GM12878 (cell line): ENCODE measurements at regions not wholly inside any gene's neighbourhood (a gene's known extent, or its start where the extent isn't known, plus 50 kb on each side); places are given as distances from the start of the nearest gene placed in this dataset.

ENCODE experiments used
- ATAC-seq: fragments of 200-7000 bp; cut with Tn5 transposase; 3 replicates; pipeline ENCODE4 v1.9.1; 2020; ENCODE audit warnings: mild to moderate bottlenecking, moderate library complexity
- BruUV-seq: library from RNA; stranded (reverse); fragments of 400-500 nt; replicated peaks from 2 replicates; lab custom pipeline; 2021; lab: Mats Ljungman, UMichigan
- CTCF ChIA-PET: fragments of 300-600 bp; sonication (Branson Sonifier 250); formaldehyde crosslinking; extraction: SDS; loops from one replicate; lab custom pipeline; 2021; ENCODE audit warnings: inconsistent platforms; lab: Yijun Ruan, JAX
- POLR2A ChIA-PET: fragments of 350-600 bp; formaldehyde crosslinking; extraction: SDS; loops from one replicate; lab custom pipeline; 2021; ENCODE audit warnings: inconsistent platforms; lab: Charles Lee
- RAD21 ChIA-PET: fragments of 300-600 bp; sonication (Branson Sonifier 250); formaldehyde crosslinking; loops from one replicate; lab custom pipeline; 2023; ENCODE audit warnings: antibody characterized with exemption; ENCODE audit not compliant: unreplicated experiment; lab: Charles Lee
- SMC1A ChIA-PET: fragments of 300-600 bp; sonication (Branson Sonifier 250); formaldehyde crosslinking; loops from one replicate; lab custom pipeline; 2023; ENCODE audit not compliant: unreplicated experiment, uncharacterized antibody; lab: Charles Lee
- DNase-seq: peaks from one replicate; pipeline ENCODE4 v3.0.0-alpha.2; 2011; ENCODE audit warnings: low read depth, low spot score
- FAIRE-seq: peaks from 3 replicates; lab custom pipeline; 2011; peaks lifted over from hg19 to GRCh38; lab: Jason Lieb, UNC
- H2AFZ ChIP-seq: 2 replicates; pipeline ENCODE4 v1.6.0; 2011; ENCODE audit warnings: low read depth, low read length, control low read depth; ENCODE audit not compliant: control insufficient read depth
- H3K27ac ChIP-seq: 2 replicates; pipeline ENCODE4 v1.5.1; 2011; ENCODE audit warnings: control low read depth; ENCODE audit not compliant: control insufficient read depth, insufficient read depth
- H3K27me3 ChIP-seq, 2 experiments: replicated peaks in 1 of 2; 2 replicates each; pipeline versions ENCODE4 v1.6.0 to v1.6.1; 2011; ENCODE audit warnings: low read length in 1 of 2; ENCODE audit not compliant: control insufficient read depth in 2 of 2, insufficient read depth in 2 of 2
- H3K36me3 ChIP-seq, 2 experiments: 2 replicates each; pipeline ENCODE4 v1.5.1; 2011; ENCODE audit warnings: low read length in 1 of 2; ENCODE audit not compliant: control insufficient read depth in 2 of 2, insufficient read depth in 2 of 2
- H3K4me1 ChIP-seq: 2 replicates; pipeline ENCODE4 v1.6.1; 2011; ENCODE audit warnings: mild to moderate bottlenecking, low read length, moderate library complexity, mixed read lengths; ENCODE audit not compliant: control insufficient read depth, insufficient read depth
- H3K4me2 ChIP-seq: 2 replicates; pipeline ENCODE4 v1.6.0; 2011; ENCODE audit warnings: control low read depth; ENCODE audit not compliant: control insufficient read depth, insufficient read depth
- H3K4me3 ChIP-seq: fragments of 200-600 bp; sonication (generic); 2 replicates; pipeline ENCODE4 v1.5.1; 2016
- H3K79me2 ChIP-seq: 2 replicates; pipeline ENCODE4 v1.6.0; 2011; ENCODE audit warnings: low read length; ENCODE audit not compliant: control insufficient read depth, insufficient read depth
- H3K9ac ChIP-seq: 2 replicates; pipeline ENCODE4 v1.8.0; 2011; ENCODE audit warnings: low read length, control low read depth, mixed read lengths; ENCODE audit not compliant: control insufficient read depth, insufficient read depth
- H3K9me3 ChIP-seq: replicated peaks from 3 replicates; pipeline ENCODE4 v1.5.1; 2011; ENCODE audit warnings: mild to moderate bottlenecking, low read length; ENCODE audit not compliant: control insufficient read depth, insufficient read depth
- H4K20me1 ChIP-seq: 2 replicates; pipeline ENCODE4 v1.6.0; 2011; ENCODE audit not compliant: control insufficient read depth, insufficient read depth
- ATF7 ChIP-seq: fragments of 450-650 bp; IDR thresholded peaks from 2 replicates; pipeline ENCODE4 v1.6.1; 2016; ENCODE audit warnings: low read depth, mild to moderate bottlenecking
- BACH1 ChIP-seq: fragments of 450-650 bp; IDR thresholded peaks from 2 replicates; pipeline ENCODE4 v1.6.1; 2017; ENCODE audit warnings: mild to moderate bottlenecking, borderline replicate concordance
- BCL11A ChIP-seq: IDR thresholded peaks from 2 replicates; pipeline ENCODE4 v1.6.1; 2011; ENCODE audit warnings: low read depth, low read length
- BMI1 ChIP-seq: fragments of 450-650 bp; IDR thresholded peaks from 2 replicates; pipeline ENCODE4 v1.6.1; 2016; ENCODE audit warnings: mild to moderate bottlenecking, moderate library complexity, borderline replicate concordance
- EZH2 ChIP-seq: IDR thresholded peaks from 2 replicates; pipeline ENCODE4 v1.6.1; 2012; ENCODE audit warnings: low read depth, mild to moderate bottlenecking, control low read depth, inconsistent platforms, low read length, borderline replicate concordance; ENCODE audit not compliant: control insufficient read depth
- HDAC2 ChIP-seq: fragments of 200-600 bp; sonication (generic); IDR thresholded peaks from 2 replicates; pipeline ENCODE4 v1.6.1; 2017
- KLF5 ChIP-seq: fragments of 450-650 bp; IDR thresholded peaks from 2 replicates; pipeline ENCODE4 v1.6.1; 2014; ENCODE audit warnings: mild to moderate bottlenecking; ENCODE audit not compliant: partially characterized antibody
- MEF2A ChIP-seq: IDR thresholded peaks from 2 replicates; pipeline ENCODE4 v1.6.1; 2011; ENCODE audit warnings: low read depth, mild to moderate bottlenecking, low read length, moderate library complexity; ENCODE audit not compliant: insufficient read depth
- NR2F1 ChIP-seq: fragments of 450-650 bp; conservative IDR thresholded peaks from 2 replicates; pipeline ENCODE4 v1.6.1; 2017; ENCODE audit warnings: mild to moderate bottlenecking
- RB1 ChIP-seq: fragments of 450-650 bp; formaldehyde crosslinking; IDR thresholded peaks from 2 replicates; pipeline ENCODE4 v1.6.1; 2017; ENCODE audit warnings: mild to moderate bottlenecking, borderline replicate concordance
- RELA ChIP-seq: fragments of 450-650 bp; IDR thresholded peaks from 2 replicates; pipeline ENCODE4 v1.8.0; 2014; ENCODE audit warnings: borderline replicate concordance; ENCODE audit not compliant: partially characterized antibody
- YBX1 ChIP-seq: fragments of 450-650 bp; IDR thresholded peaks from 2 replicates; pipeline ENCODE4 v1.6.1; 2016; ENCODE audit warnings: antibody characterized with exemption
- WGBS: methylation state at CpG from one replicate; pipeline ENCODE4 v1.1.6; 2016; ENCODE audit warnings: low lambda C conversion rate; ENCODE audit not compliant: insufficient replicate concordance, insufficient coverage; ENCODE audit errors: missing lambda C conversion rate; 5-methylcytosine and 5-hydroxymethylcytosine counted together
- in situ Hi-C: fragments of 300-500 bp; cut with MboI; formaldehyde crosslinking; loops from 9 replicates; pipeline ENCODE4 v1.14.3; 2018; ENCODE audit warnings: mixed read lengths
- intact Hi-C: fragments of 100-400 bp; cut with micrococcal nuclease; formaldehyde crosslinking; loops from one replicate; pipeline ENCODE4 v1.14.2; 2022; ENCODE audit not compliant: unreplicated experiment
- TF ChIP-seq, protein P1 (sequence below): fragments of 450-650 bp; IDR thresholded peaks from 2 replicates; pipeline ENCODE4 v1.6.1; 2017; ENCODE audit warnings: mild to moderate bottlenecking, moderate library complexity
- TF ChIP-seq, protein P2 (sequence below): fragments of 450-650 bp; IDR thresholded peaks from 2 replicates; pipeline ENCODE4 v1.6.1; 2014; ENCODE audit warnings: mild to moderate bottlenecking
- TF ChIP-seq, protein P3 (sequence below): IDR thresholded peaks from 2 replicates; pipeline ENCODE4 v1.6.1; 2012; ENCODE audit warnings: low read depth, low read length, improper control_type of control experiment
- TF ChIP-seq, protein P4 (sequence below): fragments of 450-650 bp; IDR thresholded peaks from 2 replicates; pipeline ENCODE4 v1.6.1; 2016; ENCODE audit warnings: mild to moderate bottlenecking

DNA sequence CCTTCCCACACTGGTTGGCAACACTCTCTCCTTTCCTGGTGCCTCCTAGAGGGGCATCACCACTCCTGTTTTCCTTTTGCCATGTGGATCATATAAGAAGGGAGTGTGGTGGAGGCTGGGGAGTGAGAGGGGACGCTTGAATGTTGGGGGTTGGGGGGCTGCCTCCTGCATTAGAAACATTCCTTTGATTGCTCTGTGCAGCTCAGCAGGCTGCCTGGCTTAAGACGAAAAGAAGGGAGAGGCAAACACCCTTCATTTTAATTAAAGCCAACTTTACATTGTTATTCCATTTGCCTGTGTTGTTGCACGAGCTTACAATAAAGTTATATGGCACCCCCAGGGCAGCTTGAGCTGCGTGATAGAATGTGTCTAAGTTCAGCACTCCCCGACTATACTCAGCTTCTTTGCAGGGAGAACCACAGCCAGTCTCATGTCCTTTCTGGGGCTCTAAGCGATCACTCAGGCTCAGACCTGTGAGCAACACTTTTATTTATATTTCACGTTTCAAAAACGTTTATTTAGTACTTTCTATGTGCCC is 57.4 kb downstream of the FOXD2 start:
- in situ Hi-C loops (no loop called here), intact Hi-C loops (no loop called here)
- no peak for ATAC-seq
- no peak overlapping the region for H3K27ac ChIP-seq
- no peak for FAIRE-seq
- no peaks in the 10 kb centered on the region for H3K4me1 ChIP-seq
- H3K36me3 ChIP-seq: no peaks in the 10 kb centered on the region
- ChIA-PET CTCF (no interaction called here), POLR2A (no interaction called here), RAD21 (no interaction called here), SMC1A (no interaction called here)
- H3K4me2 ChIP-seq: no peak overlapping the region
- DNase-seq: no peak
- peaks cover 2% of the 10 kb centered on the region in 2 experiments; a peak in 3 of 4 replicates for H3K27me3 ChIP-seq
- no peaks in the 10 kb centered on the region for H3K9me3 ChIP-seq
- BruUV-seq: no TSS peak
- H3K4me3 ChIP-seq: no peak overlapping the region
- H3K79me2 ChIP-seq: no peaks in the 10 kb centered on the region
- WGBS: 1% methylated on average over 8 of the region's 8 CpGs
- no peak overlapping the region for H2AFZ ChIP-seq
- H4K20me1 ChIP-seq: no peaks in the 10 kb centered on the region
- H3K9ac ChIP-seq: no peak overlapping the region
- TF ChIP-seq NR2F1 (no peak), MEF2A (no peak), BMI1 (no peak), ATF7 (no peak), KLF5 (no peak), RELA (no peak), HDAC2 (no peak), RB1 (no peak), BCL11A (no peak), EZH2 (no peak), BACH1 (no peak), YBX1 (no peak)
- TF ChIP-seq, protein P1, sequence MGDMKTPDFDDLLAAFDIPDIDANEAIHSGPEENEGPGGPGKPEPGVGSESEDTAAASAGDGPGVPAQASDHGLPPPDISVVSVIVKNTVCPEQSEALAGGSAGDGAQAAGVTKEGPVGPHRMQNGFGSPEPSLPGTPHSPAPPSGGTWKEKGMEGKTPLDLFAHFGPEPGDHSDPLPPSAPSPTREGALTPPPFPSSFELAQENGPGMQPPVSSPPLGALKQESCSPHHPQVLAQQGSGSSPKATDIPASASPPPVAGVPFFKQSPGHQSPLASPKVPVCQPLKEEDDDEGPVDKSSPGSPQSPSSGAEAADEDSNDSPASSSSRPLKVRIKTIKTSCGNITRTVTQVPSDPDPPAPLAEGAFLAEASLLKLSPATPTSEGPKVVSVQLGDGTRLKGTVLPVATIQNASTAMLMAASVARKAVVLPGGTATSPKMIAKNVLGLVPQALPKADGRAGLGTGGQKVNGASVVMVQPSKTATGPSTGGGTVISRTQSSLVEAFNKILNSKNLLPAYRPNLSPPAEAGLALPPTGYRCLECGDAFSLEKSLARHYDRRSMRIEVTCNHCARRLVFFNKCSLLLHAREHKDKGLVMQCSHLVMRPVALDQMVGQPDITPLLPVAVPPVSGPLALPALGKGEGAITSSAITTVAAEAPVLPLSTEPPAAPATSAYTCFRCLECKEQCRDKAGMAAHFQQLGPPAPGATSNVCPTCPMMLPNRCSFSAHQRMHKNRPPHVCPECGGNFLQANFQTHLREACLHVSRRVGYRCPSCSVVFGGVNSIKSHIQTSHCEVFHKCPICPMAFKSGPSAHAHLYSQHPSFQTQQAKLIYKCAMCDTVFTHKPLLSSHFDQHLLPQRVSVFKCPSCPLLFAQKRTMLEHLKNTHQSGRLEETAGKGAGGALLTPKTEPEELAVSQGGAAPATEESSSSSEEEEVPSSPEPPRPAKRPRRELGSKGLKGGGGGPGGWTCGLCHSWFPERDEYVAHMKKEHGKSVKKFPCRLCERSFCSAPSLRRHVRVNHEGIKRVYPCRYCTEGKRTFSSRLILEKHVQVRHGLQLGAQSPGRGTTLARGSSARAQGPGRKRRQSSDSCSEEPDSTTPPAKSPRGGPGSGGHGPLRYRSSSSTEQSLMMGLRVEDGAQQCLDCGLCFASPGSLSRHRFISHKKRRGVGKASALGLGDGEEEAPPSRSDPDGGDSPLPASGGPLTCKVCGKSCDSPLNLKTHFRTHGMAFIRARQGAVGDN: no peak
- TF ChIP-seq, protein P2, sequence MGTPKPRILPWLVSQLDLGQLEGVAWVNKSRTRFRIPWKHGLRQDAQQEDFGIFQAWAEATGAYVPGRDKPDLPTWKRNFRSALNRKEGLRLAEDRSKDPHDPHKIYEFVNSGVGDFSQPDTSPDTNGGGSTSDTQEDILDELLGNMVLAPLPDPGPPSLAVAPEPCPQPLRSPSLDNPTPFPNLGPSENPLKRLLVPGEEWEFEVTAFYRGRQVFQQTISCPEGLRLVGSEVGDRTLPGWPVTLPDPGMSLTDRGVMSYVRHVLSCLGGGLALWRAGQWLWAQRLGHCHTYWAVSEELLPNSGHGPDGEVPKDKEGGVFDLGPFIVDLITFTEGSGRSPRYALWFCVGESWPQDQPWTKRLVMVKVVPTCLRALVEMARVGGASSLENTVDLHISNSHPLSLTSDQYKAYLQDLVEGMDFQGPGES: no peak
- TF ChIP-seq, protein P3, sequence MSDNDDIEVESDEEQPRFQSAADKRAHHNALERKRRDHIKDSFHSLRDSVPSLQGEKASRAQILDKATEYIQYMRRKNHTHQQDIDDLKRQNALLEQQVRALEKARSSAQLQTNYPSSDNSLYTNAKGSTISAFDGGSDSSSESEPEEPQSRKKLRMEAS: no peak
- TF ChIP-seq, protein P4, sequence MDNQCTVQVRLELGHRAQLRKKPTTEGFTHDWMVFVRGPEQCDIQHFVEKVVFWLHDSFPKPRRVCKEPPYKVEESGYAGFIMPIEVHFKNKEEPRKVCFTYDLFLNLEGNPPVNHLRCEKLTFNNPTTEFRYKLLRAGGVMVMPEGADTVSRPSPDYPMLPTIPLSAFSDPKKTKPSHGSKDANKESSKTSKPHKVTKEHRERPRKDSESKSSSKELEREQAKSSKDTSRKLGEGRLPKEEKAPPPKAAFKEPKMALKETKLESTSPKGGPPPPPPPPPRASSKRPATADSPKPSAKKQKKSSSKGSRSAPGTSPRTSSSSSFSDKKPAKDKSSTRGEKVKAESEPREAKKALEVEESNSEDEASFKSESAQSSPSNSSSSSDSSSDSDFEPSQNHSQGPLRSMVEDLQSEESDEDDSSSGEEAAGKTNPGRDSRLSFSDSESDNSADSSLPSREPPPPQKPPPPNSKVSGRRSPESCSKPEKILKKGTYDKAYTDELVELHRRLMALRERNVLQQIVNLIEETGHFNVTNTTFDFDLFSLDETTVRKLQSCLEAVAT: no peak
